GM12892 (cell line): ENCODE measurements at regions not wholly inside any gene's neighbourhood (a gene's known extent, or its start where the extent isn't known, plus 50 kb on each side); places are given as distances from the start of the nearest gene placed in this dataset.

Experiments used
- POLR2A ChIP-seq: IDR thresholded peaks from 2 replicates; pipeline ENCODE4 v1.6.1; 2011; ENCODE audit warnings: low read depth, low read length, control low read depth
- POLR2AphosphoS5 ChIP-seq: IDR thresholded peaks from 2 replicates; pipeline ENCODE4 v1.6.1; 2011; ENCODE audit warnings: low read depth, low read length, control low read depth
- TAF1 ChIP-seq: IDR thresholded peaks from 2 replicates; pipeline ENCODE4 v1.6.1; 2011; ENCODE audit warnings: low read depth, mild to moderate bottlenecking, control low read depth, low read length, borderline replicate concordance

DNA sequence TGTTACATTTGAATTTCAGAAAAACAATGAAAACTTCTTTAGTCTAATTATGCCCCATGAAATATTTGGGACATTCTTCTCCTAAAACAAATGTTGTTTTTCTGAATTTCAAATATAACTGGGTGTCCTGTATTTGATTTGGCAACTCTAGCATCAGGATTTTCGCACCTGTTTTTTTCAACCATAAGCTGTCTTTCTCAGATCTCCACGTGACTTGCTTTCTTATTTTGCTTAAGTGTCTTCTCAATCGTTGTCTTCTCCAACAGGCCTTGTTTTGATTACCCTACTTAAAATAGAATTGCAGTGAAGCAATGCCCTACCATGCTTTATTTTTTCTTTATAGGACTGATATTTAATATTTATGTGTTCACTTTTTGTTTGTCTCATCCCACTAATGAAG, 752.8 kb upstream of the RGS18 start:
- TF ChIP-seq POLR2A (no peak), TAF1 (no peak), POLR2AphosphoS5 (no peak)
